H9 (cell line): ENCODE measurements at regions not wholly inside any gene's neighbourhood (a gene's known extent, or its start where the extent isn't known, plus 50 kb on each side); places are given as distances from the start of the nearest gene placed in this dataset.

ENCODE experiments used
- DNase-seq: peaks from one replicate; pipeline ENCODE4 v3.0.0-alpha.2; 2017
- H2AFZ ChIP-seq: one replicate; pipeline ENCODE4 v1.6.1; 2013; ENCODE audit warnings: mild to moderate bottlenecking, low read length, control low read depth, moderate library complexity
- H2AK5ac ChIP-seq: 2 replicates; pipeline ENCODE4 v1.6.1; 2013; ENCODE audit warnings: low read length, control low read depth, mixed read lengths; ENCODE audit not compliant: insufficient read length
- H2BK120ac ChIP-seq: one replicate; pipeline ENCODE4 v1.6.1; 2013; ENCODE audit warnings: low read depth, mild to moderate bottlenecking, low read length, control low read depth, inconsistent platforms; ENCODE audit not compliant: poor library complexity, severe bottlenecking
- H2BK12ac ChIP-seq: 2 replicates; pipeline ENCODE4 v1.6.1; 2013; ENCODE audit warnings: low read length, control low read depth, mixed read lengths, low read depth; ENCODE audit not compliant: insufficient read length
- H2BK15ac ChIP-seq: 2 replicates; pipeline ENCODE4 v1.6.1; 2013; ENCODE audit warnings: low read depth, low read length, control low read depth
- H2BK20ac ChIP-seq: one replicate; pipeline ENCODE4 v1.6.1; 2013; ENCODE audit warnings: low read depth, mild to moderate bottlenecking, low read length, control low read depth, inconsistent platforms; ENCODE audit not compliant: poor library complexity, severe bottlenecking
- H2BK5ac ChIP-seq: 2 replicates; pipeline ENCODE4 v1.6.1; 2013; ENCODE audit warnings: low read length, control low read depth, mixed read lengths; ENCODE audit not compliant: insufficient read length
- H3K14ac ChIP-seq: 2 replicates; pipeline ENCODE4 v1.6.1; 2013; ENCODE audit warnings: low read length, control low read depth; ENCODE audit not compliant: insufficient read depth
- H3K18ac ChIP-seq: 2 replicates; pipeline ENCODE4 v1.6.1; 2013; ENCODE audit warnings: low read depth, mild to moderate bottlenecking, mixed read lengths, low read length, control low read depth; ENCODE audit not compliant: insufficient read length
- H3K23ac ChIP-seq: 2 replicates; pipeline ENCODE4 v1.6.1; 2013; ENCODE audit warnings: low read length, control low read depth, mixed read lengths, low read depth; ENCODE audit not compliant: insufficient read length
- H3K23me2 ChIP-seq: 2 replicates; pipeline ENCODE4 v1.6.1; 2013; ENCODE audit warnings: low read depth, mild to moderate bottlenecking, mixed read lengths, low read length, control low read depth; ENCODE audit not compliant: insufficient read length, poor library complexity, severe bottlenecking
- H3K27ac ChIP-seq: 2 replicates; pipeline ENCODE4 v1.5.1; 2013; ENCODE audit warnings: low read length, control low read depth, mixed read lengths, low read depth; ENCODE audit not compliant: insufficient read length
- H3K27me3 ChIP-seq: 2 replicates; pipeline ENCODE4 v1.6.1; 2013; ENCODE audit warnings: low read length, control low read depth, inconsistent platforms; ENCODE audit not compliant: insufficient read depth
- H3K4ac ChIP-seq: 2 replicates; pipeline ENCODE4 v1.6.1; 2013; ENCODE audit warnings: low read depth, mild to moderate bottlenecking, control low read depth, inconsistent platforms, low read length, moderate library complexity
- H3K4me1 ChIP-seq: 2 replicates; pipeline ENCODE4 v1.6.1; 2013; ENCODE audit warnings: low read length, control low read depth, inconsistent platforms; ENCODE audit not compliant: insufficient read depth
- H3K4me2 ChIP-seq: 2 replicates; pipeline ENCODE4 v1.6.1; 2013; ENCODE audit warnings: low read length, control low read depth, mixed read lengths; ENCODE audit not compliant: insufficient read length, insufficient read depth
- H3K56ac ChIP-seq: 2 replicates; pipeline ENCODE4 v1.6.1; 2013; ENCODE audit warnings: low read depth, mild to moderate bottlenecking, mixed read lengths, low read length, control low read depth; ENCODE audit not compliant: insufficient read length
- H3K79me1 ChIP-seq: 2 replicates; pipeline ENCODE4 v1.6.1; 2013; ENCODE audit warnings: low read depth, mild to moderate bottlenecking, moderate library complexity, low read length, control low read depth, inconsistent platforms; ENCODE audit not compliant: insufficient read depth, poor library complexity, severe bottlenecking
- H3K79me2 ChIP-seq: 2 replicates; pipeline ENCODE4 v1.6.1; 2013; ENCODE audit warnings: low read length, control low read depth, inconsistent platforms; ENCODE audit not compliant: insufficient read depth
- H3K9ac ChIP-seq: 2 replicates; pipeline ENCODE4 v1.6.1; 2013; ENCODE audit warnings: low read length, control low read depth, mixed read lengths; ENCODE audit not compliant: insufficient read length; ENCODE audit errors: extremely low read depth
- H3K9me3 ChIP-seq: one replicate; pipeline ENCODE4 v1.6.1; 2013; ENCODE audit warnings: low read depth, low read length, inconsistent platforms; ENCODE audit not compliant: control insufficient read depth
- H3T11ph ChIP-seq: one replicate; pipeline ENCODE4 v1.6.1; 2013; ENCODE audit warnings: mild to moderate bottlenecking, low read length, control low read depth, inconsistent platforms
- H4K20me1 ChIP-seq: one replicate; pipeline ENCODE4 v1.6.1; 2013; ENCODE audit not compliant: control insufficient read depth, insufficient read length, insufficient read depth
- H4K5ac ChIP-seq: 2 replicates; pipeline ENCODE4 v1.6.1; 2013; ENCODE audit warnings: low read depth, mild to moderate bottlenecking, mixed read lengths, low read length, control low read depth; ENCODE audit not compliant: insufficient read length
- H4K8ac ChIP-seq: replicated peaks from 2 replicates; pipeline ENCODE4 v1.6.1; 2013; ENCODE audit warnings: low read length, control low read depth, mixed read lengths, low read depth; ENCODE audit not compliant: insufficient read length
- H4K91ac ChIP-seq: 2 replicates; pipeline ENCODE4 v1.6.1; 2013; ENCODE audit warnings: low read depth, mild to moderate bottlenecking, moderate library complexity, mixed read lengths, low read length, control low read depth; ENCODE audit not compliant: insufficient read length
- H3K27ac Mint-ChIP-seq, 3 experiments: 2 replicates in 2 of 3; 3 replicates in 1 of 3; pipeline ENCODE4 v1.8.0; 2020 to 2021; ENCODE audit warnings: mixed read lengths in 3 of 3, mild to moderate bottlenecking in 1 of 3, moderate library complexity in 1 of 3
- H3K27me3 Mint-ChIP-seq: 2 replicates; pipeline ENCODE4 v1.8.0; 2021; ENCODE audit warnings: low read depth, mild to moderate bottlenecking, moderate library complexity, mixed read lengths
- H3K36me3 Mint-ChIP-seq, 3 experiments: 2 replicates in 2 of 3; 3 replicates in 1 of 3; pipeline ENCODE4 v1.8.0; 2020 to 2021; ENCODE audit warnings: low read depth in 3 of 3, mixed read lengths in 3 of 3; ENCODE audit not compliant: insufficient read depth in 1 of 3
- H3K4me1 Mint-ChIP-seq, 2 experiments: 2 replicates each; pipeline ENCODE4 v1.8.0; 2020; ENCODE audit warnings: mixed read lengths in 2 of 2
- H3K4me3 Mint-ChIP-seq, 2 experiments: 2 replicates in 1 of 2; 3 replicates in 1 of 2; pipeline ENCODE4 v1.8.0; 2020 to 2021; ENCODE audit warnings: mild to moderate bottlenecking in 2 of 2, mixed read lengths in 2 of 2, moderate library complexity in 1 of 2
- H3K9me3 Mint-ChIP-seq, 2 experiments: 2 replicates in 1 of 2; 3 replicates in 1 of 2; pipeline ENCODE4 v1.8.0; 2020; ENCODE audit warnings: mild to moderate bottlenecking in 2 of 2, mixed read lengths in 2 of 2, moderate library complexity in 1 of 2
- TF ChIP-seq, protein P1 (sequence below): fragments of 200-600 bp; sonication (generic); conservative IDR thresholded peaks from 3 replicates; pipeline ENCODE4 v1.8.0; 2021; ENCODE audit warnings: antibody characterized with exemption, mild to moderate bottlenecking

DNA sequence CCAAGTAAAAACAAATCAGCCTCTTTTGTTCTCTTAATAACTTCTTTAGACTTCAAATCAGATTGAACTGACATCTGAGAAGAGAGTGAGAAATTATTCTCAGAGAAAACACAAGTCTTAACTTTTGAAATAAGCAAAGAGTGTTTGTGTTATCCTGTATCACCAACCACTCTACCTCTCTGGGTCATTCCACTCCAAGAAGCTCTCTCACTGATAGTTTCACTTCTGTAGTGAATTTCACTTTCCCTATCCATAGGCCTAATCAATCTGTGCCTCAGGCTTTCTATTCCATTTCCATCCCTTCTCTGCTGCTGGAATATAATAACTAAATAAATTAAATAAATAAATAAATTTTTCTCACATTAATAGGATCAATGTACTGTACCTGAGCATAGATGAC lies 235.0 kb downstream of the HTR1B start:
- Histone ChIP-seq H3K14ac (no peak overlapping the region), H3K79me2 (no peaks in the 10 kb centered on the region), H3K23ac (no peak overlapping the region), H4K8ac (no peak overlapping the region), H3K4me1 (no peaks in the 10 kb centered on the region), H4K5ac (no peak overlapping the region), H3K27me3 (no peaks in the 10 kb centered on the region), H2BK120ac (no peak overlapping the region), H3K4ac (no peak overlapping the region), H3K27ac (no peak overlapping the region), H4K20me1 (no peaks in the 10 kb centered on the region), H3K18ac (no peak overlapping the region), H3K79me1 (no peaks in the 10 kb centered on the region), H3K9me3 (no peaks in the 10 kb centered on the region), H2BK15ac (no peak overlapping the region), H3K4me2 (no peak overlapping the region), H4K91ac (no peak overlapping the region), H2AK5ac (no peak overlapping the region), H3K23me2 (no peaks in the 10 kb centered on the region), H2BK12ac (no peak overlapping the region), H3K56ac (no peak overlapping the region), H3K9ac (no peak overlapping the region), H2BK20ac (no peak overlapping the region), H2AFZ (no peak overlapping the region), H2BK5ac (no peak overlapping the region), H3T11ph (no peak overlapping the region)
- Mint-ChIP-seq H3K4me1 (peaks cover 11 to 14% of the 10 kb centered on the region in 2 experiments), H3K27ac (no peak overlapping the region), H3K4me3 (no peak overlapping the region), H3K9me3 (peaks cover 3 to 4% of the 10 kb centered on the region in 2 experiments), H3K36me3 (peaks cover 2 to 4% (median 3%) of the 10 kb centered on the region in 3 experiments; a peak in 5 of 7 replicates), H3K27me3 (no peaks in the 10 kb centered on the region)
- TF ChIP-seq, protein P1, sequence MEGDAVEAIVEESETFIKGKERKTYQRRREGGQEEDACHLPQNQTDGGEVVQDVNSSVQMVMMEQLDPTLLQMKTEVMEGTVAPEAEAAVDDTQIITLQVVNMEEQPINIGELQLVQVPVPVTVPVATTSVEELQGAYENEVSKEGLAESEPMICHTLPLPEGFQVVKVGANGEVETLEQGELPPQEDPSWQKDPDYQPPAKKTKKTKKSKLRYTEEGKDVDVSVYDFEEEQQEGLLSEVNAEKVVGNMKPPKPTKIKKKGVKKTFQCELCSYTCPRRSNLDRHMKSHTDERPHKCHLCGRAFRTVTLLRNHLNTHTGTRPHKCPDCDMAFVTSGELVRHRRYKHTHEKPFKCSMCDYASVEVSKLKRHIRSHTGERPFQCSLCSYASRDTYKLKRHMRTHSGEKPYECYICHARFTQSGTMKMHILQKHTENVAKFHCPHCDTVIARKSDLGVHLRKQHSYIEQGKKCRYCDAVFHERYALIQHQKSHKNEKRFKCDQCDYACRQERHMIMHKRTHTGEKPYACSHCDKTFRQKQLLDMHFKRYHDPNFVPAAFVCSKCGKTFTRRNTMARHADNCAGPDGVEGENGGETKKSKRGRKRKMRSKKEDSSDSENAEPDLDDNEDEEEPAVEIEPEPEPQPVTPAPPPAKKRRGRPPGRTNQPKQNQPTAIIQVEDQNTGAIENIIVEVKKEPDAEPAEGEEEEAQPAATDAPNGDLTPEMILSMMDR: no peak
- no peak for DNase-seq
